Esophagus mucosa (tissue), 1 donor: ENCODE measurements at regions not wholly inside any gene's neighbourhood (a gene's known extent, or its start where the extent isn't known, plus 50 kb on each side); places are given as distances from the start of the nearest gene placed in this dataset.

Experiments used
- ATAC-seq: fragments of 200-7000 bp; cut with Tn5 transposase; one replicate; pipeline ENCODE4 v1.9.1; 2020
- donor health status: DM: yes; HTN: yes; CAD: no.

- ATAC-seq, result no peak
These were observed 80.1 kb upstream of the SDK2 start for GRCh38 chr17:73724341-73724740.

GRCh38 chr17:73724990-73725389 lies 80.7 kb upstream of the SDK2 start:
- no peak for ATAC-seq

- ATAC-seq, result no peak
These were observed 81.7 kb upstream of the SDK2 start for GRCh38 chr17:73725794-73726515.

- no peak for ATAC-seq
These were observed 83.7 kb upstream of the SDK2 start for GRCh38 chr17:73727941-73728340.

GRCh38 chr17:73729101-73729500 lies 84.9 kb upstream of the SDK2 start:
- ATAC-seq, result no peak

- no peak for ATAC-seq
These were observed 87.5 kb upstream of the SDK2 start for GRCh38 chr17:73731733-73732132.

- no peak for ATAC-seq
These were observed 89.3 kb upstream of the SDK2 start for GRCh38 chr17:73733517-73733916.

- ATAC-seq, result no peak
These were observed 91.0 kb upstream of the SDK2 start for GRCh38 chr17:73735245-73735644.

GRCh38 chr17:73738751-73739575 lies 94.7 kb upstream of the SDK2 start:
- no peak for ATAC-seq

GRCh38 chr17:73740370-73740769 lies 96.1 kb upstream of the SDK2 start:
- ATAC-seq, result no peak

GRCh38 chr17:73742948-73743381 lies 98.7 kb upstream of the SDK2 start:
- no peak for ATAC-seq

- no peak for ATAC-seq
These were observed 99.4 kb upstream of the SDK2 start for GRCh38 chr17:73743518-73744201.

- no peak for ATAC-seq
These were observed 100.2 kb upstream of the SDK2 start for GRCh38 chr17:73744411-73744810.

- ATAC-seq, result no peak
These were observed 102.2 kb upstream of the SDK2 start for GRCh38 chr17:73746314-73747073.

- ATAC-seq, result no peak
These were observed 103.2 kb upstream of the SDK2 start for GRCh38 chr17:73747221-73748002.

GRCh38 chr17:73748508-73748907 lies 104.3 kb upstream of the SDK2 start:
- no peak for ATAC-seq

- no peak for ATAC-seq
These were observed 105.1 kb upstream of the SDK2 start for GRCh38 chr17:73749337-73749823.

- no peak for ATAC-seq
These were observed 105.8 kb upstream of the SDK2 start for GRCh38 chr17:73749928-73750605.

- ATAC-seq, result no peak
These were observed 106.7 kb upstream of the SDK2 start for GRCh38 chr17:73750975-73751374.

- no peak for ATAC-seq
These were observed 109.7 kb upstream of the SDK2 start for GRCh38 chr17:73753751-73754496.
